HCT116 (cell line): ENCODE measurements at regions not wholly inside any gene's neighbourhood (a gene's known extent, or its start where the extent isn't known, plus 50 kb on each side); places are given as distances from the start of the nearest gene placed in this dataset.
A peak's percentile ranks its signal among the peaks of the same experiment; 100 is the strongest.
"Not testable (repeated sequence)": the region's sequence is repeated elsewhere in the genome, so short reads cannot be mapped to it uniquely, and the experiment has no call there.

Experiments
- ATAC-seq: fragments of 200-7000 bp; cut with Tn5 transposase; 2 replicates; pipeline ENCODE4 v1.9.1; 2020; ENCODE audit warnings: mild to moderate bottlenecking, moderate library complexity
- BruUV-seq: library from RNA; stranded (reverse); fragments of 400-500 nt; replicated peaks from 2 replicates; lab custom pipeline; 2021; lab: Mats Ljungman, UMichigan
- CTCF ChIA-PET: fragments of 300-600 bp; sonication (Branson Sonifier 250); formaldehyde crosslinking; loops from one replicate; lab custom pipeline; 2021; ENCODE audit warnings: antibody characterized with exemption; lab: Charles Lee
- POLR2A ChIA-PET: fragments of 300-600, 350-600 bp; sonication (Branson Sonifier 250); formaldehyde crosslinking; loops from one replicate; lab custom pipeline; 2021; ENCODE audit warnings: antibody characterized with exemption; lab: Charles Lee
- RAD21 ChIA-PET, 2 experiments: fragments of 300-600 bp; sonication (Branson Sonifier 250); formaldehyde crosslinking; loops; one replicate each; lab custom pipeline; 2023; ENCODE audit warnings: low total read pairs in 2 of 2; ENCODE audit not compliant: uncharacterized antibody in 2 of 2, unreplicated experiment in 2 of 2, low non-redundant PET in 1 of 2; lab: Charles Lee
- DNase-seq: peaks from one replicate; pipeline ENCODE4 v3.0.0-alpha.2; 2010; ENCODE audit warnings: low read depth, low spot score
- H2AFZ ChIP-seq: fragments of 200-600 bp; shearing (Covaris generic), sonication (generic); 2 replicates; pipeline ENCODE4 v1.6.1; 2017; ENCODE audit warnings: low read depth, mixed run types, mixed read lengths, antibody characterized with exemption, low read length; ENCODE audit not compliant: poor library complexity, severe bottlenecking
- H3K27ac ChIP-seq: 2 replicates; pipeline ENCODE4 v1.5.1; 2012; ENCODE audit warnings: low read depth, low read length
- H3K27me3 ChIP-seq: fragments of 200-600 bp; sonication (generic); 2 replicates; pipeline ENCODE4 v1.6.1; 2016; ENCODE audit warnings: mixed run types, low read length, mixed read lengths; ENCODE audit not compliant: insufficient read depth
- H3K36me3 ChIP-seq, 2 experiments: fragments of 200-500 bp in 1 of 2; fragments of 200-600 bp in 1 of 2; sonication (Bioruptor generic) in 1 of 2; sonication (generic) in 1 of 2; 2 replicates each; pipeline versions ENCODE4 v1.5.1 to v1.6.1; 2014 to 2016; ENCODE audit warnings: low read length in 2 of 2, inconsistent platforms in 1 of 2, mixed read lengths in 1 of 2, mixed run types in 1 of 2; ENCODE audit not compliant: insufficient read depth in 2 of 2, control insufficient read depth in 1 of 2
- H3K4me1 ChIP-seq, 2 experiments: fragments of 200-600 bp in 1 of 2; sonication (generic) in 1 of 2; 2 replicates each; pipeline versions ENCODE4 v1.5.1 to v1.6.1; 2012 to 2017; ENCODE audit warnings: low read length in 2 of 2, inconsistent platforms in 1 of 2, mild to moderate bottlenecking in 1 of 2, mixed read lengths in 1 of 2, mixed run types in 1 of 2, moderate library complexity in 1 of 2; ENCODE audit not compliant: insufficient read depth in 2 of 2, control insufficient read depth in 1 of 2
- H3K4me2 ChIP-seq: fragments of 200-600 bp; sonication (generic); 2 replicates; pipeline ENCODE4 v1.6.1; 2017; ENCODE audit warnings: mixed run types, low read length, mixed read lengths
- H3K4me3 ChIP-seq, 2 experiments: fragments of 200-600 bp in 1 of 2; sonication (generic) in 1 of 2; replicated peaks in 1 of 2; 2 replicates each; pipeline ENCODE4 v1.5.1; 2011 to 2016; ENCODE audit warnings: low read length in 2 of 2, control low read depth in 1 of 2, low read depth in 1 of 2, mild to moderate bottlenecking in 1 of 2, mixed read lengths in 1 of 2, mixed run types in 1 of 2
- H3K79me2 ChIP-seq: fragments of 200-600 bp; sonication (generic); 2 replicates; pipeline ENCODE4 v1.6.1; 2017; ENCODE audit warnings: mild to moderate bottlenecking, mixed run types, low read length, moderate library complexity, mixed read lengths; ENCODE audit not compliant: insufficient read depth
- H3K9ac ChIP-seq: fragments of 200-600 bp; sonication (generic); 2 replicates; pipeline ENCODE4 v1.6.1; 2016; ENCODE audit warnings: low read length, mixed read lengths
- H3K9me2 ChIP-seq: fragments of 200-600 bp; sonication (generic), shearing (Covaris generic); 2 replicates; pipeline ENCODE4 v1.6.1; 2017; ENCODE audit warnings: mixed run types, mild to moderate bottlenecking, moderate library complexity; ENCODE audit not compliant: insufficient read depth
- H3K9me3 ChIP-seq, 2 experiments: fragments of 200-500 bp in 1 of 2; fragments of 200-600 bp in 1 of 2; sonication (Bioruptor generic) in 1 of 2; sonication (generic) in 1 of 2; 2 replicates each; pipeline ENCODE4 v1.6.1; 2014 to 2017; ENCODE audit warnings: low read length in 2 of 2, mixed read lengths in 2 of 2, inconsistent platforms in 1 of 2, low read depth in 1 of 2, mild to moderate bottlenecking in 1 of 2, mixed run types in 1 of 2, moderate library complexity in 1 of 2; ENCODE audit not compliant: control insufficient read depth in 1 of 2, insufficient read depth in 1 of 2
- H4K20me1 ChIP-seq: fragments of 200-600 bp; sonication (generic), shearing (Covaris generic); 2 replicates; pipeline ENCODE4 v1.6.1; 2017; ENCODE audit warnings: mixed run types, mild to moderate bottlenecking, moderate library complexity; ENCODE audit not compliant: insufficient read depth
- EGR1 ChIP-seq: IDR thresholded peaks from 2 replicates; pipeline ENCODE4 v1.6.1; 2012; ENCODE audit warnings: low read depth
- POLR2AphosphoS5 ChIP-seq: IDR thresholded peaks from 2 replicates; pipeline ENCODE4 v1.6.1; 2011; ENCODE audit warnings: mild to moderate bottlenecking, low read depth, low read length, moderate library complexity
- intact Hi-C: fragments of 100-400 bp; cut with micrococcal nuclease; formaldehyde crosslinking; loops from 2 replicates; pipeline ENCODE4 v1.10.0; 2022

GRCh38 chr2:740322-741194 lies 63.4 kb upstream of the TMEM18 start:
- H4K20me1 ChIP-seq, H3K36me3 ChIP-seq, H3K9me2 ChIP-seq, H3K27me3 ChIP-seq, H3K79me2 ChIP-seq, H3K9me3 ChIP-seq, BruUV-seq: not testable (repeated sequence)
- peak; percentile 91 for DNase-seq
- peak; percentile 79 for ATAC-seq
- TF ChIP-seq POLR2AphosphoS5 (peak; percentile 74), EGR1 (peak; percentile 56; the same call in 1 of the 2 replicates)
- H3K4me2 ChIP-seq, result peak overlapping the region; percentile 87
- H3K27ac ChIP-seq, result peak overlapping the region; percentile 72
- H2AFZ ChIP-seq, result peak overlapping the region; percentile 91
- POLR2A ChIA-PET, result interaction anchor here (1.0 kb wide), 1 partner anchor 64 kb away, joined by 4 read pairs; no protein-coding TSS in a partner anchor
- intact Hi-C loops, result loop anchor here (2.0 kb wide), 1 partner anchor 64 kb away; the partner anchor contains the start of gene TMEM18
- peaks cover 11 to 15% of the 10 kb centered on the region in 2 experiments for H3K4me1 ChIP-seq
- H3K9ac ChIP-seq, result peak overlapping the region; percentile 42
- CTCF ChIA-PET, result interaction anchor here (0.7 to 1.7 kb wide), 3 partner anchors 10 to 70 kb away, joined by 3 to 9 read pairs (median 4); no protein-coding TSS in a partner anchor
- RAD21 ChIA-PET, result interaction anchor here in 1 of 2 experiments (0.7 kb wide), 1 partner anchor 73 kb away, joined by 3 read pairs; no protein-coding TSS in a partner anchor
- H3K4me3 ChIP-seq, result peak overlapping the region; percentile 50 to 58

GRCh38 chr2:739864-740321 lies 62.7 kb upstream of the TMEM18 start:
- not testable (repeated sequence) for H3K9me2 ChIP-seq, H3K36me3 ChIP-seq, H4K20me1 ChIP-seq, BruUV-seq, H3K27me3 ChIP-seq, H3K9me3 ChIP-seq, H3K79me2 ChIP-seq
- ATAC-seq (peak; percentile 83), DNase-seq (peak; percentile 37)
- Histone ChIP-seq H3K27ac (peak overlapping the region; percentile 72), H3K9ac (peak overlapping the region; percentile 21), H3K4me1 (peaks cover 11 to 15% of the 10 kb centered on the region in 2 experiments), H2AFZ (peak overlapping the region; percentile 77), H3K4me3 (peak overlapping the region; percentile 50 to 58), H3K4me2 (peak overlapping the region; percentile 87)
- RAD21 ChIA-PET, result interaction anchor here in 1 of 2 experiments (0.7 kb wide), 1 partner anchor 74 kb away, joined by 3 read pairs; no protein-coding TSS in a partner anchor
- POLR2A ChIA-PET, result interaction anchor here (1.0 kb wide), 1 partner anchor 63 kb away, joined by 4 read pairs; no protein-coding TSS in a partner anchor
- CTCF ChIA-PET, result interaction anchor here (0.7 to 1.7 kb wide), 3 partner anchors 9 to 71 kb away, joined by 3 to 9 read pairs (median 4); no protein-coding TSS in a partner anchor
- intact Hi-C loops, result loop anchor here (2.0 kb wide), 1 partner anchor 63 kb away; the partner anchor contains the start of gene TMEM18
